ENCODE measurements at regions not wholly inside any gene's neighbourhood (a gene's known extent, or its start where the extent isn't known, plus 50 kb on each side); places are given as distances from the start of the nearest gene placed in this dataset.
A peak's percentile ranks its signal among the peaks of the same experiment; 100 is the strongest.

GRCh38 chr7:120097774-120098173, 175.2 kb upstream of the KCND2 start:
- no peaks in the 10 kb centered on the region for H3K36me3 ChIP-seq (ENCODE audit: low read depth)
- POLR2A ChIA-PET (ENCODE audit: unreplicated experiment), result no interaction called here
- no peak overlapping the region for H3K27ac ChIP-seq
- H3K27me3 ChIP-seq (ENCODE audit: insufficient read depth, low read depth), result no peaks in the 10 kb centered on the region
- H3K4me3 ChIP-seq, result no peak overlapping the region
- H3K9me2 ChIP-seq (ENCODE audit: insufficient read depth), result peaks cover 4% of the 10 kb centered on the region; the same call in 1 of the 2 replicates
- H3K4me1 ChIP-seq (replicated peaks; ENCODE audit: insufficient read depth), result no peaks in the 10 kb centered on the region
- intact Hi-C loops (cut with micrococcal nuclease; ENCODE audit: unreplicated experiment), result loop anchor here (10.0 kb wide), 1 partner anchor 163 kb away; no protein-coding TSS in a partner anchor
- no peaks in the 10 kb centered on the region for H3F3A ChIP-seq (ENCODE audit: insufficient read depth, low read depth)
- H4K20me1 ChIP-seq (ENCODE audit: insufficient read depth), result no peaks in the 10 kb centered on the region
- no peak overlapping the region for H3K4me2 ChIP-seq
- no TSS peak for BruUV-seq (replicated peaks)
- CTCF ChIA-PET, result no interaction called here
- no peaks in the 10 kb centered on the region for H3K79me2 ChIP-seq (ENCODE audit: low read depth)
- TF ChIP-seq EZH2 (IDR thresholded peaks at IDR 0.05; ENCODE audit: low read depth), result no peak
- TF ChIP-seq CTCF (conservative IDR thresholded peaks at IDR 0.05), result no peak
- no peak overlapping the region for H2AFZ ChIP-seq
- DNase-seq, result no peak
- H3K9me3 ChIP-seq (ENCODE audit: insufficient read depth, low read depth), result no peaks in the 10 kb centered on the region

- Histone ChIP-seq H3F3A (ENCODE audit: insufficient read depth, low read depth) (0 out of 2 replicates have a peak, but pooled peaks cover 9% of the 10 kb centered on the region), H3K4me1 (replicated peaks; ENCODE audit: insufficient read depth) (no peaks in the 10 kb centered on the region), H3K9me3 (ENCODE audit: insufficient read depth, low read depth) (peaks cover 9% of the 10 kb centered on the region; the same call in 1 of the 2 replicates), H3K36me3 (ENCODE audit: low read depth) (no peaks in the 10 kb centered on the region), H3K9me2 (ENCODE audit: insufficient read depth) (no peaks in the 10 kb centered on the region), H3K79me2 (ENCODE audit: low read depth) (no peaks in the 10 kb centered on the region), H3K4me3 (no peak overlapping the region), H3K27ac (no peak overlapping the region), H2AFZ (no peak overlapping the region), H4K20me1 (ENCODE audit: insufficient read depth) (no peaks in the 10 kb centered on the region), H3K27me3 (ENCODE audit: insufficient read depth, low read depth) (no peaks in the 10 kb centered on the region), H3K4me2 (no peak overlapping the region)
- TF ChIP-seq CTCF (conservative IDR thresholded peaks at IDR 0.05), result no peak
- no peak for TF ChIP-seq EZH2 (IDR thresholded peaks at IDR 0.05; ENCODE audit: low read depth)
- ChIA-PET CTCF (no interaction called here), POLR2A (ENCODE audit: unreplicated experiment) (no interaction called here)
- intact Hi-C loops (cut with micrococcal nuclease; ENCODE audit: unreplicated experiment), result no loop called here
- BruUV-seq (replicated peaks), result no TSS peak
- no peak for DNase-seq
Measured at GRCh38 chr7:120108376-120108775, 164.6 kb upstream of the KCND2 start.

- TF ChIP-seq EZH2 (IDR thresholded peaks at IDR 0.05; ENCODE audit: low read depth), result no peak
- TF ChIP-seq CTCF (conservative IDR thresholded peaks at IDR 0.05), result no peak
- H3K9me3 ChIP-seq (ENCODE audit: insufficient read depth, low read depth), result peaks cover 9% of the 10 kb centered on the region; the same call in 1 of the 2 replicates
- CTCF ChIA-PET, result no interaction called here
- H4K20me1 ChIP-seq (ENCODE audit: insufficient read depth), result no peaks in the 10 kb centered on the region
- H3K27me3 ChIP-seq (ENCODE audit: insufficient read depth, low read depth), result no peaks in the 10 kb centered on the region
- no TSS peak for BruUV-seq (replicated peaks)
- intact Hi-C loops (cut with micrococcal nuclease; ENCODE audit: unreplicated experiment), result loop anchor here (5.0 kb wide), 1 partner anchor 47 kb away; no protein-coding TSS in a partner anchor
- no peaks in the 10 kb centered on the region for H3K36me3 ChIP-seq (ENCODE audit: low read depth)
- no peaks in the 10 kb centered on the region for H3K9me2 ChIP-seq (ENCODE audit: insufficient read depth)
- H3K79me2 ChIP-seq (ENCODE audit: low read depth), result no peaks in the 10 kb centered on the region
- H3K4me1 ChIP-seq (replicated peaks; ENCODE audit: insufficient read depth), result peaks cover 15% of the 10 kb centered on the region
- H3K27ac ChIP-seq, result no peak overlapping the region
- peaks cover 13% of the 10 kb centered on the region; the same call in 1 of the 2 replicates for H3F3A ChIP-seq (ENCODE audit: insufficient read depth, low read depth)
- no peak overlapping the region for H2AFZ ChIP-seq
- DNase-seq, result peak; percentile 25 to 68
- POLR2A ChIA-PET (ENCODE audit: unreplicated experiment), result no interaction called here
- H3K4me2 ChIP-seq, result no peak overlapping the region
- H3K4me3 ChIP-seq, result no peak overlapping the region
Measured at GRCh38 chr7:120110169-120110568, 162.8 kb upstream of the KCND2 start.
